ENCODE measurements at regions not wholly inside any gene's neighbourhood (a gene's known extent, or its start where the extent isn't known, plus 50 kb on each side); places are given as distances from the start of the nearest gene placed in this dataset.

DNA sequence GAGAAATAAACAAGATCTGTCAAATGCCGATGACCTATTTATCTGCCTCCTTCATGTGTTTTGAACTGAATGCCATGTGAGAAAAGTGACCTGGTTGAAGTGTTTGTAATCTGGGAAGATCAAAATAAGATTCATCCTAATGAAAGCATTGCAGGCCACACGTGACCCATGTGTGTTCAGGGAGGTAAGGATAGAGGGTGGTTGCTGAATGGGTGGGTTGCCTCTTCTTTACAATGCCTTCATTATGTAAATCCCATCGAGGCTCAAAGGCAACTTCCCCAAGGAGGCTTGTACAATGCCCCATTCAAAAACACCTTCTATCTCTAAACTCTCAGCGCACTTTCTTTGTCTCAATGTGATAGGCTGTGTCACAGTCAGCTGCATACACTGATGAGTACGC lies 273.1 kb downstream of the LRATD1 start:
- FAIRE-seq, result no peak
- POLR2A ChIA-PET, result no interaction called here

GRCh38 chr2:14907014-14907612 lies 274.6 kb downstream of the LRATD1 start:
- no peaks in the 10 kb centered on the region for H3K27me3 ChIP-seq (replicated peaks in 1 of 2; ENCODE audit: control insufficient read depth in 2 of 2, insufficient read depth in 2 of 2, low read length in 1 of 2)
- peak; percentile 64 for ATAC-seq
- no peaks in the 10 kb centered on the region for H4K20me1 ChIP-seq (ENCODE audit: control insufficient read depth, insufficient read depth)
- TF ChIP-seq RAD51 (IDR thresholded peaks at IDR 0.05), result no peak
- TF ChIP-seq, protein P1, sequence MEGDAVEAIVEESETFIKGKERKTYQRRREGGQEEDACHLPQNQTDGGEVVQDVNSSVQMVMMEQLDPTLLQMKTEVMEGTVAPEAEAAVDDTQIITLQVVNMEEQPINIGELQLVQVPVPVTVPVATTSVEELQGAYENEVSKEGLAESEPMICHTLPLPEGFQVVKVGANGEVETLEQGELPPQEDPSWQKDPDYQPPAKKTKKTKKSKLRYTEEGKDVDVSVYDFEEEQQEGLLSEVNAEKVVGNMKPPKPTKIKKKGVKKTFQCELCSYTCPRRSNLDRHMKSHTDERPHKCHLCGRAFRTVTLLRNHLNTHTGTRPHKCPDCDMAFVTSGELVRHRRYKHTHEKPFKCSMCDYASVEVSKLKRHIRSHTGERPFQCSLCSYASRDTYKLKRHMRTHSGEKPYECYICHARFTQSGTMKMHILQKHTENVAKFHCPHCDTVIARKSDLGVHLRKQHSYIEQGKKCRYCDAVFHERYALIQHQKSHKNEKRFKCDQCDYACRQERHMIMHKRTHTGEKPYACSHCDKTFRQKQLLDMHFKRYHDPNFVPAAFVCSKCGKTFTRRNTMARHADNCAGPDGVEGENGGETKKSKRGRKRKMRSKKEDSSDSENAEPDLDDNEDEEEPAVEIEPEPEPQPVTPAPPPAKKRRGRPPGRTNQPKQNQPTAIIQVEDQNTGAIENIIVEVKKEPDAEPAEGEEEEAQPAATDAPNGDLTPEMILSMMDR (IDR thresholded peaks at IDR 0.05 in 2 of 3, conservative IDR thresholded peaks at IDR 0.05 in 1 of 3; ENCODE audit: control insufficient read depth in 2 of 3, extremely low read depth in 1 of 3, insufficient read depth in 1 of 3, low read depth in 3 of 3, low read length in 3 of 3), result peak; percentile 24 to 31 (median 29); a peak in 2 of 6 replicates
- TF ChIP-seq EP300 (IDR thresholded peaks at IDR 0.05; ENCODE audit: borderline replicate concordance in 1 of 2, control insufficient read depth in 1 of 2, low read depth in 2 of 2, low read length in 2 of 2), result no peak
- 0 out of 2 replicates have a peak, but pooled peaks have one; percentile 18 for TF ChIP-seq RAD21 (IDR thresholded peaks at IDR 0.05; ENCODE audit: insufficient read depth, low read depth, low read length)
- TF ChIP-seq, protein P2, sequence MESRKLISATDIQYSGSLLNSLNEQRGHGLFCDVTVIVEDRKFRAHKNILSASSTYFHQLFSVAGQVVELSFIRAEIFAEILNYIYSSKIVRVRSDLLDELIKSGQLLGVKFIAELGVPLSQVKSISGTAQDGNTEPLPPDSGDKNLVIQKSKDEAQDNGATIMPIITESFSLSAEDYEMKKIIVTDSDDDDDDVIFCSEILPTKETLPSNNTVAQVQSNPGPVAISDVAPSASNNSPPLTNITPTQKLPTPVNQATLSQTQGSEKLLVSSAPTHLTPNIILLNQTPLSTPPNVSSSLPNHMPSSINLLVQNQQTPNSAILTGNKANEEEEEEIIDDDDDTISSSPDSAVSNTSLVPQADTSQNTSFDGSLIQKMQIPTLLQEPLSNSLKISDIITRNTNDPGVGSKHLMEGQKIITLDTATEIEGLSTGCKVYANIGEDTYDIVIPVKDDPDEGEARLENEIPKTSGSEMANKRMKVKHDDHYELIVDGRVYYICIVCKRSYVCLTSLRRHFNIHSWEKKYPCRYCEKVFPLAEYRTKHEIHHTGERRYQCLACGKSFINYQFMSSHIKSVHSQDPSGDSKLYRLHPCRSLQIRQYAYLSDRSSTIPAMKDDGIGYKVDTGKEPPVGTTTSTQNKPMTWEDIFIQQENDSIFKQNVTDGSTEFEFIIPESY (IDR thresholded peaks at IDR 0.05), result no peak
- TF ChIP-seq GATAD2B (conservative IDR thresholded peaks at IDR 0.05; ENCODE audit: low read depth), result no peak
- TF ChIP-seq CEBPB (IDR thresholded peaks at IDR 0.05; ENCODE audit: borderline replicate concordance in 1 of 2, low read depth in 2 of 2, low read length in 2 of 2), result no peak
- no peak overlapping the region for H3K4me2 ChIP-seq (ENCODE audit: control insufficient read depth, insufficient read depth)
- intact Hi-C loops (cut with micrococcal nuclease; ENCODE audit: unreplicated experiment) (loop anchor here (10.0 kb wide), 1 partner anchor 1712 kb away; no protein-coding TSS in a partner anchor), in situ Hi-C loops (cut with MboI) (loop anchor here (10.0 kb wide), 1 partner anchor 1852 kb away; no protein-coding TSS in a partner anchor)
- CTCF ChIA-PET, result no interaction called here
- DNase-seq (ENCODE audit: low read depth, low spot score), result no peak
- POLR2A ChIA-PET, result interaction anchor here (0.5 kb wide), 1 partner anchor 1358 kb away, joined by 4 read pairs; no protein-coding TSS in a partner anchor
- FAIRE-seq, result no peak
- RAD21 ChIA-PET (ENCODE audit: unreplicated experiment), result no interaction called here
- no peak overlapping the region for H3K4me3 ChIP-seq
- no peak overlapping the region for H2AFZ ChIP-seq (ENCODE audit: control insufficient read depth, low read depth, low read length)
- H3K9me3 ChIP-seq (replicated peaks; ENCODE audit: control insufficient read depth, insufficient read depth, low read length), result no peaks in the 10 kb centered on the region
- WGBS (ENCODE audit: insufficient coverage, insufficient replicate concordance, low lambda C conversion rate, missing lambda C conversion rate), result 30% methylated on average over 8 of the region's 8 CpGs
- SMC1A ChIA-PET (ENCODE audit: uncharacterized antibody, unreplicated experiment), result no interaction called here
- H3K9ac ChIP-seq (ENCODE audit: control insufficient read depth, insufficient read depth, low read length), result no peak overlapping the region
- BruUV-seq (replicated peaks), result no TSS peak
- no peaks in the 10 kb centered on the region for H3K36me3 ChIP-seq (ENCODE audit: control insufficient read depth in 2 of 2, insufficient read depth in 2 of 2, low read length in 1 of 2)
- no peaks in the 10 kb centered on the region for H3K79me2 ChIP-seq (ENCODE audit: control insufficient read depth, insufficient read depth, low read length)
- no peak overlapping the region for H3K27ac ChIP-seq (ENCODE audit: control insufficient read depth, insufficient read depth)
- H3K4me1 ChIP-seq (ENCODE audit: control insufficient read depth, insufficient read depth, low read length), result no peaks in the 10 kb centered on the region

More for the DNA sequence above, 273.1 kb downstream of the LRATD1 start:
- Histone ChIP-seq H3K4me3 (no peak overlapping the region), H3K4me2 (ENCODE audit: control insufficient read depth, insufficient read depth) (no peak overlapping the region), H3K4me1 (ENCODE audit: control insufficient read depth, insufficient read depth, low read length) (no peaks in the 10 kb centered on the region), H4K20me1 (ENCODE audit: control insufficient read depth, insufficient read depth) (no peaks in the 10 kb centered on the region), H3K9me3 (replicated peaks; ENCODE audit: control insufficient read depth, insufficient read depth, low read length) (no peaks in the 10 kb centered on the region), H3K27me3 (replicated peaks in 1 of 2; ENCODE audit: control insufficient read depth in 2 of 2, insufficient read depth in 2 of 2, low read length in 1 of 2) (no peaks in the 10 kb centered on the region), H2AFZ (ENCODE audit: control insufficient read depth, low read depth, low read length) (no peak overlapping the region), H3K36me3 (ENCODE audit: control insufficient read depth in 2 of 2, insufficient read depth in 2 of 2, low read length in 1 of 2) (no peaks in the 10 kb centered on the region), H3K27ac (ENCODE audit: control insufficient read depth, insufficient read depth) (no peak overlapping the region), H3K79me2 (ENCODE audit: control insufficient read depth, insufficient read depth, low read length) (no peaks in the 10 kb centered on the region), H3K9ac (ENCODE audit: control insufficient read depth, insufficient read depth, low read length) (no peak overlapping the region)
- ATAC-seq (no peak), DNase-seq (ENCODE audit: low read depth, low spot score) (no peak)
- in situ Hi-C loops (cut with MboI), result loop anchor here (10.0 kb wide), 1 partner anchor 1851 kb away; no protein-coding TSS in a partner anchor
- BruUV-seq (replicated peaks), result no TSS peak
- ChIA-PET SMC1A (ENCODE audit: uncharacterized antibody, unreplicated experiment) (no interaction called here), CTCF (no interaction called here), RAD21 (ENCODE audit: unreplicated experiment) (no interaction called here)
- intact Hi-C loops (cut with micrococcal nuclease; ENCODE audit: unreplicated experiment), result loop anchor here (10.0 kb wide), 1 partner anchor 1711 kb away; no protein-coding TSS in a partner anchor
- TF ChIP-seq ZNF207 (IDR thresholded peaks at IDR 0.05; ENCODE audit: borderline replicate concordance) (no peak), TBL1XR1 (IDR thresholded peaks at IDR 0.05; ENCODE audit: low read depth, low read length) (no peak), ZZZ3 (IDR thresholded peaks at IDR 0.05; ENCODE audit: control insufficient read depth, insufficient read length, low read depth) (no peak), PAX5 (IDR thresholded peaks at IDR 0.05; ENCODE audit: borderline replicate concordance, low read depth, low read length) (no peak), RAD21 (IDR thresholded peaks at IDR 0.05; ENCODE audit: insufficient read depth, low read depth, low read length) (no peak)
- WGBS (ENCODE audit: insufficient coverage, insufficient replicate concordance, low lambda C conversion rate, missing lambda C conversion rate), result 23% methylated on average over 5 of the region's 5 CpGs

All from GM12878 (cell line).